ENCODE measurements at regions not wholly inside any gene's neighbourhood (a gene's known extent, or its start where the extent isn't known, plus 50 kb on each side); places are given as distances from the start of the nearest gene placed in this dataset.

- no peaks in the 10 kb centered on the region for H3K4me1 Mint-ChIP-seq (ENCODE audit: low read depth, unreplicated experiment)
- DNase-seq, result no peak
- no peak overlapping the region for H3K27ac Mint-ChIP-seq (ENCODE audit: unreplicated experiment)
- H3K9me3 Mint-ChIP-seq (ENCODE audit: unreplicated experiment), result no peaks in the 10 kb centered on the region
- TF ChIP-seq, protein P1, sequence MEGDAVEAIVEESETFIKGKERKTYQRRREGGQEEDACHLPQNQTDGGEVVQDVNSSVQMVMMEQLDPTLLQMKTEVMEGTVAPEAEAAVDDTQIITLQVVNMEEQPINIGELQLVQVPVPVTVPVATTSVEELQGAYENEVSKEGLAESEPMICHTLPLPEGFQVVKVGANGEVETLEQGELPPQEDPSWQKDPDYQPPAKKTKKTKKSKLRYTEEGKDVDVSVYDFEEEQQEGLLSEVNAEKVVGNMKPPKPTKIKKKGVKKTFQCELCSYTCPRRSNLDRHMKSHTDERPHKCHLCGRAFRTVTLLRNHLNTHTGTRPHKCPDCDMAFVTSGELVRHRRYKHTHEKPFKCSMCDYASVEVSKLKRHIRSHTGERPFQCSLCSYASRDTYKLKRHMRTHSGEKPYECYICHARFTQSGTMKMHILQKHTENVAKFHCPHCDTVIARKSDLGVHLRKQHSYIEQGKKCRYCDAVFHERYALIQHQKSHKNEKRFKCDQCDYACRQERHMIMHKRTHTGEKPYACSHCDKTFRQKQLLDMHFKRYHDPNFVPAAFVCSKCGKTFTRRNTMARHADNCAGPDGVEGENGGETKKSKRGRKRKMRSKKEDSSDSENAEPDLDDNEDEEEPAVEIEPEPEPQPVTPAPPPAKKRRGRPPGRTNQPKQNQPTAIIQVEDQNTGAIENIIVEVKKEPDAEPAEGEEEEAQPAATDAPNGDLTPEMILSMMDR (IDR thresholded peaks at IDR 0.05; ENCODE audit: partially characterized antibody, unreplicated experiment), result no peak
- no peaks in the 10 kb centered on the region for H3K36me3 Mint-ChIP-seq (ENCODE audit: unreplicated experiment)
- H3K4me3 Mint-ChIP-seq (ENCODE audit: unreplicated experiment), result no peak overlapping the region
- H3K27me3 Mint-ChIP-seq (ENCODE audit: unreplicated experiment), result no peaks in the 10 kb centered on the region
These were observed 102.8 kb upstream of the TBC1D5 start for GRCh38 chr3:17845026-17845812.

DNA sequence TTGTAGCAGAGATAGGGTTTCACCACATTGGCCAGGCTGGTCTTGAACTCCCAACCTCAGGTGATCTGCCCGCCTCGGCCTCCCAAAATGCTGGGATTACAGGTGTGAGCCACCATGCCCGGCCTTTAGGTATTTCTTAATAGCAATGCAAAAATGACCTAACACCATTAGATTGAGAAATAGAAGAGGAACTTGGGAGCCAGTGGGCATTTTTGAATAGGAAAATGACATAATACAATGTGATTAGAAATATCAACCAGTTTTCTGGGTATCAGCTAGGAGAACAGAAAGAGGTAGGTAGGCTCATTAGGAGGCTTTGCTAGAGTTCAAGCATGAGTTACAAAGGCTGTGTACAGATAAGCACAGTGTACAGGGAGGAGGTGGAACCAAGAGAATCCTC lies 101.8 kb upstream of the TBC1D5 start:
- H3K36me3 Mint-ChIP-seq (ENCODE audit: unreplicated experiment), result no peaks in the 10 kb centered on the region
- H3K4me3 Mint-ChIP-seq (ENCODE audit: unreplicated experiment), result no peak overlapping the region
- TF ChIP-seq, protein P1 (IDR thresholded peaks at IDR 0.05; ENCODE audit: partially characterized antibody, unreplicated experiment), result no peak
- DNase-seq, result no peak
- H3K27me3 Mint-ChIP-seq (ENCODE audit: unreplicated experiment), result no peaks in the 10 kb centered on the region
- H3K27ac Mint-ChIP-seq (ENCODE audit: unreplicated experiment), result no peak overlapping the region
- no peaks in the 10 kb centered on the region for H3K4me1 Mint-ChIP-seq (ENCODE audit: low read depth, unreplicated experiment)
- no peaks in the 10 kb centered on the region for H3K9me3 Mint-ChIP-seq (ENCODE audit: unreplicated experiment)

DNA sequence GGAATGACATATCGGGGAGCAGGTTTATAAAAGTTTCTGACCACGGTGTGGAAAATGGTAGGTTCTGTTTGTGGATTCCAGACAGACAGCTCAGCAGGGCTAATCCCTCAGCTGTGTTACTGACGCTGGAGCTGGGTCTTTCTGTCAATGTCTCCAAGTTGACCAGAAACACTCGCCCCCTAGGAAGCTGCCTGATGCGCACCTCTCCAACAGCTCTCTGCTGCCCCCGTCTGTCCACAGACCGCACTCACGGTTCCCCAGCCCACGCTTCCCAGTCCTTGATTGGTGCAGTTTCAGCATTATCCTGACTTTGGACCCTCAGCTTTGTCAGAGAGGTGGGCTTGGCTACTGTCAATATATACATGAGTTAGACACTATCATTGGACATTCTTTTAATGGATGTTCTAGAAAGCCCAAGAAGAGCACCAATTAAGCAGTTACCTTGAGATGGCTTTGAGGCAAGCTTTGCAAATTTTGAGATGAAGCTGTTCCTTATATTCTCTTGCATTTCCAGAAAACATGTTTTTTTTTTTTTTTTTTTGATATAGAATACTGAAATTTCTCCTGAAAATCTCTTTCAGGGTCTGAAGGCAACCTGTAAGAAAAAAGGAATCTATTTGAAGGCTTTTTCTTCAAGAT lies 98.9 kb upstream of the TBC1D5 start:
- H3K27ac Mint-ChIP-seq (ENCODE audit: unreplicated experiment), result no peak overlapping the region
- no peaks in the 10 kb centered on the region for H3K27me3 Mint-ChIP-seq (ENCODE audit: unreplicated experiment)
- DNase-seq, result peak; percentile 92
- no peak overlapping the region for H3K4me3 Mint-ChIP-seq (ENCODE audit: unreplicated experiment)
- H3K9me3 Mint-ChIP-seq (ENCODE audit: unreplicated experiment), result no peaks in the 10 kb centered on the region
- H3K36me3 Mint-ChIP-seq (ENCODE audit: unreplicated experiment), result no peaks in the 10 kb centered on the region
- H3K4me1 Mint-ChIP-seq (ENCODE audit: low read depth, unreplicated experiment), result no peaks in the 10 kb centered on the region
- TF ChIP-seq, protein P1 (IDR thresholded peaks at IDR 0.05; ENCODE audit: partially characterized antibody, unreplicated experiment), result peak; percentile 88

DNA sequence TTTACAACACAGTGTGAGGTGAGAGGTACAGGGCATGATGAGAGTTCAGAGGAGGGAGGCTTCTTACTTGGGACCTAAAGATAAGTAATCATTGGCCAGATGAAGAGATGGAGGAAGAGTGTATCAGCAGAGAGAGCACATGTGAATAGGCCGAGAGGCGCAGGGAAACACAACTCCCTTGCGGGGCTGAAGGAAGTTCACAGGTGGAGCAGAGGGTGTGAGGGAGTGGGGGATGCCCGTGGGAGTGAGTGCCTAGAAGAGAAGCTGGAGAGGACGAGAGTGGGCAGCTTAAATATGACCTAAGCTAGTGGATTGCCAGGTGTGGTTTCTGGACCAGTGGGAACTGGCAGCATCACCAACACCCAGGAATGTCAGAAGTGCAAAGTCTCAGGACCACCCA lies 98.2 kb upstream of the TBC1D5 start:
- TF ChIP-seq, protein P1 (IDR thresholded peaks at IDR 0.05; ENCODE audit: partially characterized antibody, unreplicated experiment), result no peak
- Mint-ChIP-seq H3K9me3 (ENCODE audit: unreplicated experiment) (no peaks in the 10 kb centered on the region), H3K4me1 (ENCODE audit: low read depth, unreplicated experiment) (no peaks in the 10 kb centered on the region), H3K27me3 (ENCODE audit: unreplicated experiment) (no peaks in the 10 kb centered on the region), H3K27ac (ENCODE audit: unreplicated experiment) (no peak overlapping the region), H3K36me3 (ENCODE audit: unreplicated experiment) (no peaks in the 10 kb centered on the region), H3K4me3 (ENCODE audit: unreplicated experiment) (no peak overlapping the region)
- DNase-seq, result no peak

DNA sequence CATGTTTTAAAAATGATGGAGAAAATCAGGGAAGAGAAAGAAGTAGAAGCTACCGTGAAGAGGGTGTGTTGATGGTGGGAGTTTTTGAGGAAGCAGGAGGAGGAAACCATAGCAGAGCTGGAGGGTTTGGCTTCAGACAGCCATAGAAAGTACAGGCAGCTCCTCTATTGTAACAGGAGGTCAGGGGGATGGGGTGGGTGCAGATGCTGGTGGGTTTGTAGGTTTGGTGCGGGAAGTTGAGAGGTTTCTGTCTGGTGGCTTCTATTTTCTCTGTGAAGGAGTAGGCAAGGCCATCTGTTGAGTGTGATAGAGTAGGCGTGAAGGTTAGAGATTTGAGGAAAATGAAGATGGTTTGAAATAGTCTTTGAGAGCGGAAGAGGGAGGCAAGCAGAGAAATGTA lies 97.7 kb upstream of the TBC1D5 start:
- TF ChIP-seq, protein P1 (IDR thresholded peaks at IDR 0.05; ENCODE audit: partially characterized antibody, unreplicated experiment), result no peak
- Mint-ChIP-seq H3K36me3 (ENCODE audit: unreplicated experiment) (no peaks in the 10 kb centered on the region), H3K4me1 (ENCODE audit: low read depth, unreplicated experiment) (no peaks in the 10 kb centered on the region), H3K9me3 (ENCODE audit: unreplicated experiment) (no peaks in the 10 kb centered on the region), H3K27ac (ENCODE audit: unreplicated experiment) (no peak overlapping the region), H3K27me3 (ENCODE audit: unreplicated experiment) (no peaks in the 10 kb centered on the region), H3K4me3 (ENCODE audit: unreplicated experiment) (no peak overlapping the region)
- no peak for DNase-seq

Measured in glutamatergic neuron (in vitro differentiated cells).